Stomach (tissue), 4 donors: ENCODE measurements at regions not wholly inside any gene's neighbourhood (a gene's known extent, or its start where the extent isn't known, plus 50 kb on each side); places are given as distances from the start of the nearest gene placed in this dataset.

Experiments used
- CTCF ChIP-seq, 7 experiments: fragments of 450-650 bp in 4 of 7; fragments of 200-600 bp in 3 of 7; sonication (generic) in 3 of 7; IDR thresholded peaks; one replicate each; pipeline ENCODE4 v1.5.1; 2016 to 2019; ENCODE audit warnings: antibody characterized with exemption in 7 of 7, control low read depth in 2 of 7, mild to moderate bottlenecking in 1 of 7
- POLR2A ChIP-seq, 4 donors: fragments of 450-650 bp; IDR thresholded peaks; one replicate each; pipeline ENCODE4 v1.6.1; 2016; ENCODE audit warnings: antibody characterized with exemption in 4 of 4, control low read depth in 2 of 4, mild to moderate bottlenecking in 1 of 4, moderate library complexity in 1 of 4
- POLR2AphosphoS5 ChIP-seq, 3 donors: sonication (generic); formaldehyde crosslinking; IDR thresholded peaks; one replicate each; pipeline ENCODE4 v1.6.1; 2016; ENCODE audit warnings: antibody characterized with exemption in 3 of 3

DNA sequence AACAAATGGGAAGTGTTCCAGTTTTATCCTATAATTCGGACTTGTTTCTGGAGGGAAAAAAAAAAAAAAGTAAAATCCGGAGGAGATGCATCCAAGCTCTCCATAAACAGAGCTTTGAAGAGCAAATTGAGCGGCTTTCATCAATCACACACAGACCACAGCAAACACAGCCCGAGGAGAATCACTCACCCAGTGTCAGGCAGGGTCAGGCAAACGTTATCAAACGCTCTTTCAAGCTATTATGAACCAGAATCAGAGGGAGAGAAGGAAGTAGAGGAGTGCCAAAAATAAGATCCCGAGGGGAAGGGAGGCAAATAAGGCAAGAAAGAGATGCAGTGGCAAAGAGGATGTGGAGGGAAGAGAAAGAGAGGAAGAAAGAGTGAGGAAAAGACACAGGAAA is 188.3 kb upstream of the CAMK1G start:
- TF ChIP-seq CTCF (IDR thresholded peaks at IDR 0.05) (no peak), POLR2A (IDR thresholded peaks at IDR 0.05) (no peak), POLR2AphosphoS5 (IDR thresholded peaks at IDR 0.05) (no peak)
